Stimulated activated CD8-positive, alpha-beta memory T cell treated with anti-CD3 and anti-CD28 coated beads, Interleukin-4, amount 100 ng/mL, for 4 hours (primary cell): ENCODE measurements at regions not wholly inside any gene's neighbourhood (a gene's known extent, or its start where the extent isn't known, plus 50 kb on each side); places are given as distances from the start of the nearest gene placed in this dataset.

Source experiments
- DNase-seq, 2 donors: peaks; one replicate each; pipeline ENCODE4 v3.0.0-alpha.2; 2020; ENCODE audit warnings: low read depth in 2 of 2, low spot score in 1 of 2

DNA sequence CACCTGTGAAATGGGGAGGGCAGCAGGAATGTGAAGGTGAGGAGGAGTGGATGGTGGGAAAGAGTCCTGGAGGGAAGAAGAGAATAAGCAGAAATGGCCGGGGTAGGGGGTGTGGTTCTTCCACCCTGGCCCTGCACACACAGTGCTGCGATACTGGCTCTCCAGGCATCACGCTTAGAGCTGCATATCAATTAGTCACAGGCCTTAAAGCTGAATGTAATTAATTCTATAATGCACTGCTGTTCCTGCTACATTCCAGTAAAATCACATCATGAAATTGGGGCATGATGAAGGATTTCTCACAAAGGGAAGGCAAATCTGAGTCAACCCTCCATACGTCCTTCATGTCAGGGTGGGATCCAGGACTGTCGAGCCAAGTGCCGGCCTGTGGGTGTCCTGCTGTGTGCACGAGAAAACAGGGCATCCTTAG, 566.1 kb downstream of the BCL11B start:
- DNase-seq: no peak

- DNase-seq: no peak
Observed at GRCh38 chr14:98707522-98707921, 564.5 kb downstream of the BCL11B start.

- DNase-seq: no peak
Observed at GRCh38 chr14:98708555-98708954, 563.4 kb downstream of the BCL11B start.

- DNase-seq: no peak
Observed at GRCh38 chr14:98711453-98711852, 560.5 kb downstream of the BCL11B start.

DNA sequence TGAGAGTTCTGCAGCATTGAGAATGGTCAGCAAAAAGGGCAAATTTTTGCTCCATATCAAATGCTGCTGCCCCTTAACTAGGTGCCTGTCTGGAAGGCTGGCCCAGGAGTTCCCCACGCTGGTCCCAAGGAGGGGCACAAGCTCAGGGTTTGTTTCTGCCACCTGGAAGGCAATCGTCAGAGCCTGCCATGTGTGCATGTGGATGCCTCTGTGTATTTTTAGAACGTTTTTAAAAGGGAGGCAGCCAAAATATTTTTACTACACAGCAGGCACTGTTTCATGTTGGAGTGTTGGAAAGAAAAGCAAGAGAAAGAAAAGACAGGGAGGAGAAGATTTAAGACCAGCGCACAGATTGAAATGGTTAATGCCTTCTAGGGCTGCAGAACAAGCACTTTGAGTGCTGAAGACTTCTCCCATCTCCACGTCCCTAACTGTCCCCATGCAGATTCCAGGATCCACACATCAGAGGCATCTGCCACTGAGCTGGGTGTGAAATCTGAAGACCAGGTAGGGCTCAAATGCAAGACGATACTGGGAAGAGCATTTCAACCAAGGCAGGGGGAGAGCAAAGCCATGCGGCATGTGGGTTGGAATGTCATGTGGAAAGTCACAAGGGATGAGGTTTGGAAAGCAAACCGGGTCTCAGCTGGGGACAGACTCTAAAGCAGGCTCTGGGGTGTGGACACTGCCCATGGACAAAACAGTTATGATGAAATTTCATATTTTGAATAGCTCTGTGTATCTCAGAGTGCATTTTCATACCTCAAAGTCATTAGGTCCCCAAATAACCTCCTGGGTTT, 557.2 kb downstream of the BCL11B start:
- DNase-seq: no peak

GRCh38 chr14:98716133-98716532, 555.9 kb downstream of the BCL11B start:
- DNase-seq: no peak

- no peak for DNase-seq
Observed at GRCh38 chr14:98721061-98721460, 550.9 kb downstream of the BCL11B start.

- DNase-seq: no peak
Observed at GRCh38 chr14:98724734-98725133, 547.3 kb downstream of the BCL11B start.

DNA sequence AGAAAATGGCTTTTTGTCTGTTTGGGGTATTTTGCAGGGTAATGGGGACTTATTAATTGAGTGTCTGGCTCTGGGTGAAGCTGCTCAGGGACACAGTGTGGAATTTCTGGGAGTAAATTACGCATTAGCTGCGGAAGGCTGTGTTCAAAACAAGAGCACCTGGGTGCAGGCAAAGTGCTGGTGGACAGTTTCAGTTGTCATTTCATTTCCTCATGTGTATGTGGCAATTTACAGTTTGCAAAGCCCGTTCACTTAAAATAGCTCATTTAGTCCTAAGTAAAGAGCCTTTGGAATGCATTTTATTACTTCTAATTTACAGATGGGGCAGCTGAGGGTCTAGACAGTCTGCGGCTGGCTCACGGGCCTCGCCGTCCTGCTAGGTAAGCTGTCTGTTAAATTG, 546.8 kb downstream of the BCL11B start:
- no peak for DNase-seq

GRCh38 chr14:98725676-98726075, 546.3 kb downstream of the BCL11B start:
- DNase-seq: no peak

- DNase-seq: no peak
Observed at GRCh38 chr14:98726585-98727405, 545.2 kb downstream of the BCL11B start.

- no peak for DNase-seq
Observed at GRCh38 chr14:98728024-98728423, 544.0 kb downstream of the BCL11B start.

DNA sequence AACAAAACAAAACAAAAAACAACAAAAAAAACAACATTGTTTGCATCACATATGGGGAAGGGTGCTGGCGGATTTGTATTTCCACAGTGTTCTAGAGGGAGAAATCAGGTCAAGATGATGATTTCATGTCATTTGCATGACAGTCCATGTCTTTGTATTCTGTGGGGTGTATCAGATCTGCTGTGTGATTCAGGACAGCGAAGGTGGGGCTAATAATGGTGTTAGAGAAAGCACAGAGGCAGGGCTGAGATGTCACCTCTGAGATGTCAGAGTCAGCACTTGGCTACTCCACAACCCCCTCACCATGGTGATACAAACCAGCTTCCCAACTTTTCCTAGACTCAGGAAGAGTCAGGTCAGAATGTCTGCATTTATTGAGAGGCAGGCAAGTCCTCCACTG, 543.2 kb downstream of the BCL11B start:
- DNase-seq: no peak

- DNase-seq: no peak
Observed at GRCh38 chr14:98731286-98731685, 540.7 kb downstream of the BCL11B start.

GRCh38 chr14:98731701-98732100, 540.3 kb downstream of the BCL11B start:
- no peak for DNase-seq

DNA sequence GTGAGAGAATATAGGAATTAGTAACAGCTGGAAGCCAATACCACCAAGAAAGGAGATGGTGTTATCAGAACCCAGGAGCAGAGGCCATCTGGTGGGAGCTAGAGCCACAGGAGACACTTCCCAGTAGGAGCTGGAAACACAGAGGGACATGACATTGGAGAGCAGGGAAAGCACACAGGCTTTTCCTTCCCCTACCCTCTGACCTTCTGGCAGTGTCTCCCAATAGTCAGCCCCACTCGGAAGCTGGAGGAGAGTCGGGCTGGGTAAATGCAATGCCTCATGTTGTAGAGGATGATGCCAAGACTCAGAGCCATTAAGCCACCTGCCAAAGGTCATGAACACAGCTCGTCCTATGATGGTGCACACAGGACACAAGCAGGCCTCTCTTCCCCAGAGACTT, 538.5 kb downstream of the BCL11B start:
- no peak for DNase-seq

GRCh38 chr14:98736701-98737338, 535.2 kb downstream of the BCL11B start:
- no peak for DNase-seq

DNA sequence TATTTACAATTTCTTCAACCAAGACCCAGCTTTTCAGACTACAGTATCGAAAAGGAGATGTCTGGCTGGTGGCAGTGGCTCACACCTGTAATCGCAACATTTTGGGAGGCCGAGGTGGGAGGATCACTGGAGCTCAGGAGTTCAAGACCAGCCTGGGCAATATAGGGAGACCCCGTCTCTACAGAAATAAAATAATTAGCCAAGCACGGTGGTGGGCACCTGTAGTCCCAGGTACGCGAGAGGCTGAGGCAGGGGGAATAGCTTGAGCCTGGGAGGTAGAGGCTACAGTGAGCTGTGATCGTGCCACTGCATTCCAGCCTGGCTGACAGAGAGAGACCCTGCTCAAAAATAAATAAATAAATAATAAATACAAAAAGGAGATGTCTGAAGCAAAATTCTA, 530.5 kb downstream of the BCL11B start:
- no peak for DNase-seq

GRCh38 chr14:98742001-98742400, 530.0 kb downstream of the BCL11B start:
- DNase-seq: no peak

DNA sequence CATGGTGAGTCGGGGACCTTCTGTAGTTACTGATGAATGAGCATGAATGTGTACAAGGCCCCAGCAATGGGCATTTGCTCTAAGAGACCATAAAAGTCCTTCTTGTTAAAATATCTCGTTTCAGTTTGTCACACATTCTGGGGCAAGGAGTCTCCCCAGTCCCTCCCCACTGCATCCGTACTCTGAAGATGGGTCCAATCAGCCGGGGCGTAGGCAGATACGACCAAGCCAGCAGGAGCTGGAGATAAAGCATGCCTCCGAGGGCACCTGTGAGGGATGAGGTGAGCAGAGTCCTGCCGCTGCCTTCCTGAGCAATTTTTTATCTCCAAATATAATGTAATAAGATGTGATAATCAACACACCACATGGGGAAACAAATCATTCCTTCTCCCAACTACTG, 528.5 kb downstream of the BCL11B start:
- DNase-seq: no peak

- DNase-seq: no peak
Observed at GRCh38 chr14:98748966-98749365, 523.0 kb downstream of the BCL11B start.

- no peak for DNase-seq
Observed at GRCh38 chr14:98751110-98751509, 520.9 kb downstream of the BCL11B start.
